GM12892 (cell line): ENCODE measurements at regions not wholly inside any gene's neighbourhood (a gene's known extent, or its start where the extent isn't known, plus 50 kb on each side); places are given as distances from the start of the nearest gene placed in this dataset.
"Not testable (repeated sequence)": the region's sequence is repeated elsewhere in the genome, so short reads cannot be mapped to it uniquely, and the experiment has no call there.

Source experiments
- POLR2A ChIP-seq: IDR thresholded peaks from 2 replicates; pipeline ENCODE4 v1.6.1; 2011; ENCODE audit warnings: low read depth, low read length, control low read depth
- POLR2AphosphoS5 ChIP-seq: IDR thresholded peaks from 2 replicates; pipeline ENCODE4 v1.6.1; 2011; ENCODE audit warnings: low read depth, low read length, control low read depth
- TAF1 ChIP-seq: IDR thresholded peaks from 2 replicates; pipeline ENCODE4 v1.6.1; 2011; ENCODE audit warnings: low read depth, mild to moderate bottlenecking, control low read depth, low read length, borderline replicate concordance

GRCh38 chr15:31718625-31719024, 311.7 kb upstream of the CHRNA7 start:
- TF ChIP-seq POLR2A, POLR2AphosphoS5, TAF1: not testable (repeated sequence)
